ENCODE measurements at regions not wholly inside any gene's neighbourhood (a gene's known extent, or its start where the extent isn't known, plus 50 kb on each side); places are given as distances from the start of the nearest gene placed in this dataset.
A peak's percentile ranks its signal among the peaks of the same experiment; 100 is the strongest.

DNA sequence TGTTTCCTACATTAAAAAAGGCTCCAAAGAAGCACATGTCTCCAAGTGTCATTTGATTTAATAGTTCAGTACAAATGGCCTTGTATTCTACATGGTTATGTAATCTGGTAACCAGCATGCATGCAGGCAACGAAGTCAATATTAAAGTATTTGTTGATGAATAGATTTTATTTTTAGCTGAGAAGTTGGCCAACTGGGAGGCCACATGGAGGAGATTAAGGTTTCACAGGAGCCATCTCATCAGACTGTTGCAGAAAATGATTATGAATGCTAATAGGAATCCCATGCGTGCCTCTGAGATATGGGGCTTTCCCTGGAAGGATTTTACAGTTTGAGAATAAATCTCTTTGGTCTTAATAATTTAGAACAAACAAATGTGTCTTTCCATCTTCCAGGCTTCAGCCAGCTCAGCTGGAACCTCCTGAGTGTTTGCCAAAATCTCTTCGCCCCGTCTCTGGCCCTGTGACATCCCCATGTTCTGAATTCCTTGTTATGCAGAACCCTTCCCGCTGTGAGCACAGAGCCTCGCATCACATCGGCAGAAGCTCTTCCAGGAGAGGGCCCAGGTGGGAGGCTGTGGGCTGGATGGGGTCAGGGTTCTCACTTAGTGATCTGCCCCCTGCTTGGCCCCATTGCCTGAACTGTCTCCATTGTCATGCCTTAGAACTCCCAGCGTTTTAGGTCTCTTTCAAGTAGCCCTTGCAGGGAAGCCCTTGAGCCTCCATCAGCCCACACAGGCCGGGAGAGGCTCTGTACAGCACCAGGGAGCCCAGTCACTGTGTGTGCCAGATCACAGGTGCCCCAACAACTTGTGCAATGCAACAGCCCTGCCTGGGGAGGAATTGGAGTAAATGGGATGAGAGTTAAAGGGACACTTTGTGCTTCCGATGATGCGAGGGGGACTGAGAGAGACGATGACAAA lies 190.5 kb upstream of the TWIST2 start:
- DNase-seq: no peak
- no peak for ATAC-seq
- intact Hi-C loops (cut with micrococcal nuclease): no loop called here

DNA sequence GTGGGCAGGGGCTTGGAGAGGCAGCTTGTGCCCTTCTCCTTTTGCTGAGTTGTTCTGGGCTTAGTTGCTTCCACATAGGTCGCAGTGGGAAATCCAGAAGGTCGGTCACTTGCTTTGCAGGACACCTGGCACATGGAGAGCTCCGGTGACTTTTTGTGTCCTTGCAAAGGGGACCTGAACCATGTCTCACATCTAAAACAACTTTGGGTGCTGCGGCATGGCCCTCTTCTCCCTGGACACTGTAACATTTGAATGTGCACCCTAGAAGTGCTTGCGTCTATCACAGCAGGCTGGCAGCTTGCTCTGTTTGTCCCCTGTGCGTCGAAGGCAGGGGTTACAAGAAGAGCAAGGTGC lies 189.9 kb upstream of the TWIST2 start:
- intact Hi-C loops (cut with micrococcal nuclease): no loop called here
- ATAC-seq (no peak), DNase-seq (no peak)

DNA sequence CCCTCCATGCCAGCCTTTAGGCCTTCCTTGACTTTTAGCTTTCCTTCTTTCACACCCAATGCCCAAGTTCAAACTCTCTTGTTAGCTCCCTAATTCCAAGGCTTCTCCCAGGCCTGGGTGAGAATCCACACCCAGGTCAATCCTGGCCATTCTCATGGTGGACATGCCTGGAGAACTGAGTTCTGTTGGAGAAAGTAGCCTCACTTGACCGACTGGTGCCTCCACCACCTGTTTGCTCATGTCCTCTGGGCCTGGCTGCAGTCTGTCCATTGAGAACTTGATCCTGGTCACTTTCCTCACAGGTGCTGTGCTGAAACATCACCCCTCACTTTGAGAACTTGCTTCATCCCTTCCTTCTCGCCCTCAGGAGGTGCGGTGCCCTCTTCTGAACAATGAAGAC lies 189.1 kb upstream of the TWIST2 start:
- DNase-seq: no peak
- intact Hi-C loops (cut with micrococcal nuclease): no loop called here
- ATAC-seq: no peak

DNA sequence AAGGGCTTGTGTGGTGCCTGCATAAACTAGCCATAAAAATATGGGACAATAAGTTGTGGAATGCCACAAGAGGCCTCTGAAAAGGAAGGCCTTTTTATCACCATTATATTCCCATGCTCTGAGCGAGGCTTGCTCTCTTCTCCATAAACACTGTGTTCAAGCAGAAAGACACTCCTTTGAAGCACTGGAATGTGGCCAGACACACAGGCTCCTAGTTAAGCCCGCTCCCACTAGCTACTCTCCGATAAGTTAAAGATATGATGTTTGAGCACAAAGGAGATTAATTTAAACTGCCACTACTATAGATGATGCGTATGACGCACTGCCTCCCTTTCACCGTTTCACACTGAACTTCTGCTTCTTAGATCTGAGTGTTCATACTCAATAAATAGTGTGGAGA lies 188.7 kb upstream of the TWIST2 start:
- DNase-seq (no peak), ATAC-seq (no peak)
- intact Hi-C loops (cut with micrococcal nuclease): no loop called here

DNA sequence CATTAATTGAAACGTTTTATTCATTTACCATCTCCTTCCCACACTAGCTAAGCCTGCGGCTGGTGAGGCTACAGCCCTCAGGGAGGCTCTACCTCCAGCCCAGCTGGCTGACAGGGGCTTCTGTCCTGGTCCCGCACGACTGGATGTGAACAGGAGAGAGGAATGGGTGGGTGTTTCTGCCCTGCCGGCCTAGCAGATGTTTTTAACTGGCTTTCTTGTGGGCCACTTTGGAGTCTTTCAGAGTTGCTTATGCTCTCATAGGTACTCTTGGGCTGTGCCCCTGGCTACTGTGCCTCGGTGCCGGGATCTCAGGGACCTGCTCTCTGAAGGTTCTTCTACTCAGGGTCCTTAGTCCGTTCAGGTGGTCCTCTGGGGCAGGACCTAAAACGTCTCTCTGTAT lies 184.3 kb upstream of the TWIST2 start:
- no peak for ATAC-seq
- intact Hi-C loops (cut with micrococcal nuclease): no loop called here

DNA sequence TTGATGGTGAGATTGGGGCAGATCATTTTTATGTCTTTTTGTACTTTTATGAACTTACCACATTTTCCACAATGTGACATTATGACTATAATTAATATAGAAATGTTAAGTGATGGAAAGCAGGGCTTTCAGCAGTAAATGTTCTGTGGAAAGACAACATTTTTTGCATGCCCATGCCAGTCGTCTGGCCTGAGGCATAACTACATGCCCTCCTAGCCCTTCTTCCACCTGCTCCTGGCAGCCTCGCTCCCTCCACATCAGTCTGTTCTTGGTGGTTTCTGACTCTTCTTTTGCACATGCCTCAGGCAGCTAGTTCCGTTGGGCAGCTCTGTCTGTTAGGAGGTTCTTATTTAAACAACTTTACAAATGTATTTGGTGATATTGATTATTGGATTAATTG lies 182.0 kb upstream of the TWIST2 start:
- intact Hi-C loops (cut with micrococcal nuclease): no loop called here
- DNase-seq (no peak), ATAC-seq (no peak)

More for the DNA sequence above, 184.3 kb upstream of the TWIST2 start:
- no peak for DNase-seq

DNA sequence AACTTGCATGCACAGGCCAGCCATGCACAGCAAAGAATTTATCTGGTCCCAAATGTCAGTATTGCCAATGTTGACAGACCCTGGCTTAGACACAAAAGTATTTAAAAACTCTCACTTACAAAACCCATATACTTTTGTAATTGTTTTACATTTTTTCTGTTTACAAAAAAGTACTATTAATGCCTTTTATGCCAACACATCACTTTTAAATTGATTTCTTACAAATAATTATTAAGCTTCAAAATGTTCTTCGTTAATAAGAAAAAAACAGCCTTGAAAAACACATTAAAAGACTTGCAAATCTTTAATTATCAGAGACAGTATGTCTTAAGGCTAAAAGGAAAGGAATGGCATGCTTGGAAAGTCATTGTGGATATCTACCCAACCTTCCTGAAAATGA lies 181.3 kb upstream of the TWIST2 start:
- intact Hi-C loops (cut with micrococcal nuclease): no loop called here
- ATAC-seq (no peak), DNase-seq (no peak)

DNA sequence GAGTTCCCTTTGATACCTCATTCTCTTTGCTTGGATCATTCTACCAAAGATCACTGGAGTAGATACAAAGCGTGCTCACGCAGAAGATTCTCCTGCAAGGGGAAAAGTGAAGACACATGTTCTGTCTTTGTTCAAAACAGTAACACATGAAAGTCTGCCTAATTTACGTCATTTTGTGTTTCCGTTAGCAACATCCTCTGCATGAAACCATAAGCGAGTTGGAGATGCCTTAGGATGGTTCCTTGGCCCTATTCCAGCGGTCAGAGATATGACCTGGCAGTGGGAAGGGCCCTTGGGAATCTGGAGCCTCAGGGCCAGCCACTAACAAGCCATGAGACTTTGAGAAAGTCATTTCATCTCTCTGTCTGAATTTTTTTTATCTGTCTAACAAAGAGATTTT lies 180.9 kb upstream of the TWIST2 start:
- DNase-seq (no peak), ATAC-seq (no peak)
- intact Hi-C loops (cut with micrococcal nuclease): no loop called here

DNA sequence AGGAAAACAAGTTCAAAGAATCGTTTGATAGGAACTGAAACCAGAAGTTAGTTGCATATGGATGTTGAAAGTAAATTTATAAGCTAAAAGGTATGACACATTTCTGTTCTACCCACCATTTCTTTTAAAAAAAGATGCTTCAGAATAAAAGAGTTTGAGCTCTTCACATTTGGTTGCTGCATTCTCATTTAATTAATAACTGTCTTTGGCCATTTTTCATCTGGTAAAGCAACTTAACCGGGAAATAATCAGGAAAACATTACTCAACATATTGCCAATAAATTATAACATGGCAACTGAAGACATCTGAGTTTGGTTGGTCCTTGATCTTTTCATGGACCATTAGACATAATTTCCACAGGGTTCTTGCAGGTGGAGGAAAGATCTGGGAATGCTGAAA lies 180.2 kb upstream of the TWIST2 start:
- no peak for ATAC-seq
- DNase-seq: no peak
- intact Hi-C loops (cut with micrococcal nuclease): no loop called here

DNA sequence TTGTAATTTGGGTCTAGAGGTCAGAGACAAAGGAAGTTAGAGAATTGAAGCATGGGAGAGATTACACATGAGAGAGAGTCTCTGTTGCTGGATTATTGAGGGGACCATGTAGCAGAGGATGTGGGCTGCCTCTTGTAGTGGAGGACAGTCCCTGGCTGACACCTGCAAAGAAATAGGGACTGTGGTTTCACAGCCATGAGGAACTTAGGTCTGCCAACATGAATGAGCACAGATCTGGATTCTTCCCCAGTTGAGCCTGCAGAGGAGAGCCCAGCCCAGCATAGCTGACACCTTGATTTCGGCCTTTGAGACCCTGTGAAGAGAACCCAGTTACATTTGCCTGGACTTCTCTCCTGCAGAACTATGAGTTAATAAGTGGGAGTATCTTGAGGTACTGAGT lies 179.5 kb upstream of the TWIST2 start:
- DNase-seq: no peak
- intact Hi-C loops (cut with micrococcal nuclease): no loop called here
- no peak for ATAC-seq

DNA sequence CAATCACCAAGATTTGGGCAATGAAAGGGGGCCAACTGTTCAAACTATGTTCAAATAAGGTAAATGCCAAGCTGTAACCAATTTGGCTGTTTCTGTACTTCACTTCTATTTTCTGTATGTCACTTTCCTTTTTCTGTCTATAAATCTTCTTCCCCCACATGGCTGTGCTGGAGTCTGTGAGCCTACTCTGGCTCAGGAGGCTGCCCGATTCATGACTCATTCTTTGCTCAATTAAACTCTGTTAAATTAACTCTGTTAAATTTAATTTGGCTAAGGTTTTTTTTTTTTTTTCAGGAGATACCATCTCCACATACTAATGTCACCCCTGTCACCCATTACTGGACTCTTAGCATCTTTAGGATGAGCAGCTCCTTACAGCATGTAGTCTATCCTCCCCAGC lies 178.8 kb upstream of the TWIST2 start:
- no peak for DNase-seq
- no peak for ATAC-seq
- intact Hi-C loops (cut with micrococcal nuclease): no loop called here

DNA sequence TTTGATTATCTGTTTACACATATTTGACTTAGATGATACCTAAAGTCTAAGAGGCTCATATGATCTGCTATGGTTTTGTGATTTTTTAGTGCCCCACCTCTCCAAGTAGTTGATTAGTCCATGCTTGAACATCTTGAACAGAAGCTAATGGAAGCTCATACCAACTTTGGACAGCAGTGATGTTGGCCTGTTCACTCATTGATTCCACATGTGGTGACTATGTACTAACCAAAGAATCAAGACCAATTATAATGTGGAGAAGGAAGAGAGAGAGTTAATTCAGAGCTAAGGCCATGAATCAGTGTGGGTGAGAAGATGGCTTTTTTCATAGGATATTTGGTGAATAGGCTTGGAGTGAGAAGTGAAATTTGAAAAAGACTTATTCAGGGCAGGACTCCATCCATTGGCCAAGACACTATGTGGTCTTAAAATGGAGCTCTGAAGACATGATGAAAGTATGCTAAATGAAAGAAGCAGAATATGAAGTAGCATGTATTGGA lies 178.3 kb upstream of the TWIST2 start:
- intact Hi-C loops (cut with micrococcal nuclease): no loop called here
- ATAC-seq (no peak), DNase-seq (no peak)

DNA sequence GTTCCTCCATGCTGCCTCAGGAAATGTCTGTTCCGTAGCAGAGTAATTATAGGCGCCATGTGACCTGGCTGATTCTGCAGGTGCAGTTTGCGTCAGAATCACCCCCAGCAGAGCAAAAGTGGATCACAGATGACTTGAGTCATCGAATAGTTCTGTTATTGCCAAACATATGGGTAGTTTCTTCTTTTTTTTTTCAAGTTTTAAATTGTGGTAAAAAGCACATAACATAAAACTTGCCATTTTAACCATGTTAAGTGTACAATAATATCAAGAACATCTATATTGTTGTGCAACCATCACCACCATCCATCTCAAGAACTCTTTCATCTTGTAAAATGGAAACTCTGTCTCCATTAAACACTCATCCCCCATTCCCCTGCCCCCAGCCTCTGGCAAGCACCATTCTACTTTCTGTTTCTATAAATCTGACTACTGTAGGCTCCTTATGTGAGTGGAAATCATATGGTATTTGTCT lies 177.7 kb upstream of the TWIST2 start:
- intact Hi-C loops (cut with micrococcal nuclease): no loop called here
- DNase-seq: no peak
- no peak for ATAC-seq

DNA sequence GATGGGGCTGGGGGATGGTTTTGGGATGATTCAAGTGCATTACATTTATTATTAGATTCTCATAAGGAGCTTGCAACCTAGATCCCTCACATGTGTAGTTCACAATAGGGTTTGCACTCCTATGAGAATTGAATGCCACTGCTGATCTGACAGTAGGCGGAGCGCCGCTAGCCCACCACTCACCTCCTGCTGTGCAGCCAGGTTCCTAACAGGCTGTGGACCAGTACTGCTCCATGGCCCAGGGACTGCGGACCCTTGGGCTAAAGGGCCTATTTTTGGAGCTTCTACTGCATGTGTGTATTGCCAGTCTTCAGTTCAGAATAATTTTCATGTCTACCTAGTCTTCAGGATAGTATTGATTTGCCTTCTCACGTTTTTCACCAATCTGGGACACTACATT lies 165.3 kb upstream of the TWIST2 start:
- ATAC-seq (no peak), DNase-seq (peak; percentile 11)
- intact Hi-C loops (cut with micrococcal nuclease): no loop called here

DNA sequence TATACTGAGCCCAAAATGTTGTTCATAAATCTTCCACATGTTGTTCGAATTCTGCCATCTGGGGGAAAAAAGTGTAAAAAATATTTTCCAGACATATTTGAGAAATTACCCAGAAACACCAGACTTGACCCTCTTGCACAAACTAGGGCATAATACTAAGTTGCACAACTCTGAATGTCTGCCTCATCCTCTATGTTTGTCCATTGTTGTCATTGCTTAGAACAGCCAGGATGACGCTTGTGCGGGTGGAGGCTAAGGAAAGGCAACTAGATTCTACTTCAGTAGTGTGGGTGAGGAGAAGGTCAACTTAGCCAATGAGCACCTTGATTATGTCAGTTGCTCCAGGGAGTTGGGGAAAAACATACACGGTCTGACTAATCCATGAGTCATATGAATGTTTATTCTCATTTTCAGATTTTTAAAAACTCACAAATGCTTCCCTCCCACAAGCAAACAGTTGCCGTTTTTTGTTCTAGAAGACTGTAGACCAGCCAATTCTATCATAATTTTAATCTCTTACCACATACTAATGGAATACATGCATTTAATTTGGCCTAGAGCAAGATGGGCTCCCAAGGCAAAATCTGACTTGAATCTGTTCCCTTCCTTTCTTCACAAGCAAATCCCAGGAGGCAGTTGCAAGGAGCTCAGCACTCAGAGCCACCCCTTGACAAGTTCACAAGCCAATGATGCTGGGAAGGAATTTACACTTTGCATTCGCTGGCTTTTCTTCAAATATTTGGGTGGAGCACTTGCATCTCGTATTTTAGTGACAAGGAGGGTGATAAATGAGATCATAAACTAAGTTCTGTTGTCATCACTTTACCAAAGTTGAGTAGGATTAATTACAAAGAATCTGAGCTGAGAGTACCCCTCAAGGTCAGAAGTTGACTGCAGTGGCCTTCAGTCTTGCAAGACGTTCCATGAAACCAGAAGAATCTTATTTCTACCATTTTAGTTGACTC lies 163.2 kb upstream of the TWIST2 start:
- intact Hi-C loops (cut with micrococcal nuclease): no loop called here
- ATAC-seq (peak; percentile 91), DNase-seq (peak; percentile 25)

DNA sequence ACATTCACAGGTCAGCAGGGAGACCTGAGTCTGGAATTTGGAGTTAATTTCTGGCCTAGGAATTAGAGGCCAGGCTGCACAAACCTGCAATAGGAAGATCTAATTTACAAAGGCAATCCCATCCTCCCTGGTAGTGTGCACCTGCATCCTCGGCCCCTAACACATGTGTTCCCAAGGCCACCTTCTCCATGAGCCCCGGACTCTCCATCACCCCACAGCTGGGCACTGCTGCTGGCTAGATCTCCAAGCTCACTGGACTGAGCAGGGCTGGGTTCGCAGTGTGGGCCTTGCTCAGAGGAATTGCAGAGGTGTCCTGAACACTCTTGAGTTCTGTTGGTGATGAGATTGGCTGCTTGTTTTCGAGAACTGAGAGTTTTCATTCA lies 162.6 kb upstream of the TWIST2 start:
- ATAC-seq (no peak), DNase-seq (no peak)
- intact Hi-C loops (cut with micrococcal nuclease): no loop called here

DNA sequence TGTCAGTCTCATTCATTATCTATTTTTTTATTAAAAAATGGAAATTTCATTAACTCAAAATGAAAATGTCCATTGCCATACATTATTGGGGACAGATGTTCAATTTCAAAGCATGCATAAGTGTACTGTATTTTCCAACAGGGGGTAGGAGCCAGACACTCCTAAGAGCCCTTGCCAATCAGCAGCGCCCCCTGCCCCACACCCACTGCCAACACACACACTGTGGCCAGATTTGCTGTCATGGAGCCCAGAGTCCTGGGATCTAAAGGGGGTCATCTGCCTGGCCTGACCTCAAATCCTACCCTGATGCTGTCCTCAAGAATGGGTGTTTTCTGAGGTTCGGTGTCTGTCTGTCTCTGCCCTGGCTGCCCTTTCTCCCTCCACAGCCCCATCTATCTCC lies 162.2 kb upstream of the TWIST2 start:
- intact Hi-C loops (cut with micrococcal nuclease): no loop called here
- DNase-seq (no peak), ATAC-seq (no peak)

DNA sequence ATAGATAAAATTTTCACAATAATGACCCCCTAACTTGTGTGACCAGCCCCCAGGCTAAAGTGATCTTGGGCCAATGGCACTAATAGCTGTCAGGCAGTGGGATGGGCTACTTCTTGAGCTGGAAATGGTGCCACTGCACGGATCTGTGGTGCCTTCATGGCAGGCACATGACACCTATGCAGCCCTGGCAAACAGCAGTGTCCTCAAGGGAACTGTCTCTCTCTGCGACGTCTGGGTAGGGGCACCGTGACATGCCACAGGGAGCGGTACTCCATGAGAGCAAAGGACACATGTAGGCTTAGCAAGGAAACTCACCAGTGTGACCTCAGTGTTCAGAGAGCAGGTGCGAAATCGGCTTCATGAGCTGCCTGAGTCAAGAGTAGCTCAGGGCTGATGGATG lies 161.7 kb upstream of the TWIST2 start:
- intact Hi-C loops (cut with micrococcal nuclease): no loop called here
- no peak for DNase-seq
- no peak for ATAC-seq

DNA sequence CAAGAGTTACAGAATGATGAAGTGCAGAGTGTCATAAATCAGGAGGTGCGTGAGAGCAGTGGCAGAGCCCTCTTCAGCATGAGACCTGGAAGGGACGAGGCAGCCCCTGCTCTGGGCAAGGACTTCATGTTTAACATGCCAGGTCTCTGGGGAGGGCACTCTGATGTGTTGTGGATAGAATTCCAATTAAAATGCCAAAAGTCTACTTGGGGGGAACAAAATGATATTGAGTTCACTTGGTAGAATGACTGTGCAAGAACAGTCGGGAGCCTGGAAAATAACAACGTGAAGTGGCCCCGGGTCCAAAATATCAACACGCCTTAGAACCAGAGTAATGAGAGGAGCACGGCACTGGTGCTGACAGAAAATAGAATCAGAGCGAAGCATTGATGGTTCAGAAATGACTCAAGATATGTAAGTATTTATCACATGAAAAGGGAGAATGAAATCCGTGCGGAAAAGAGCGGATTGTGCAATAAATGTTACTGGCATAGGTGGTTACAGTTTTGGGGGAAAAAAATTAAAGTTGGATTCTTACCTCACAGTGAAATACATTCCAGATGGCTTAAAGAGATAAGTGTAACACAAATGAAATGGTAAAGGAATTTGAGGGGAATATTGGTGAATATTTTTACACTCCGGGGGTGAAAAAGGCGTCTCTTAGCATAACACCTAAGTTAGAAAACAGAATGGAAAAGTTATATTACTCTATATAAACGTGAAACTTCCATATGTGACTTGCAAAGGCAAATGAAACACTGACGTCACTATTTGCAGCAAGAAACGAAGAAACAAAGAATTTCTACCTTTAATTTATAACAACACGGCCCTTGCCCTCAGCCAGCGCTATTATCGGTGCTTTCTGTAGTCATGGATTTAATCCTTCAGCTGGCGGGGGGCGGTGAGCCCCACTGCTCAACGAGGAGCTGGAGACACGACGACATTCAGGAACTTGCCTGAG lies 159.4 kb upstream of the TWIST2 start:
- intact Hi-C loops (cut with micrococcal nuclease): no loop called here
- DNase-seq: no peak
- ATAC-seq: no peak

All from left ventricle myocardium superior (tissue), 1 donor.